CD4-positive, alpha-beta memory T cell (primary cell): ENCODE measurements at regions not wholly inside any gene's neighbourhood (a gene's known extent, or its start where the extent isn't known, plus 50 kb on each side); places are given as distances from the start of the nearest gene placed in this dataset.

Experiments
- CTCF ChIA-PET: fragments of 350-600 bp; sonication (Branson Sonifier 250); formaldehyde crosslinking; loops from one replicate; lab custom pipeline; 2021; ENCODE audit warnings: inconsistent platforms; ENCODE audit not compliant: partially characterized antibody; lab: Charles Lee
- POLR2A ChIA-PET: fragments of 350-600 bp; sonication (Branson Sonifier 250); formaldehyde crosslinking; loops from one replicate; lab custom pipeline; 2021; ENCODE audit not compliant: partially characterized antibody; lab: Charles Lee
- DNase-seq, 5 donors: peaks; one replicate each; pipeline versions ENCODE4 v3.0.0 to v3.0.0-alpha.2; 2020 to 2022; ENCODE audit warnings: mixed read lengths in 1 of 5
- H3K27ac ChIP-seq: one replicate; pipeline ENCODE4 v1.7.0; 2013; ENCODE audit warnings: low read depth, low read length
- H3K27me3 ChIP-seq: 2 replicates; pipeline ENCODE4 v1.7.0; 2013; ENCODE audit warnings: mild to moderate bottlenecking, low read length, moderate library complexity; ENCODE audit not compliant: insufficient read depth
- H3K36me3 ChIP-seq: 2 replicates; pipeline ENCODE4 v1.7.0; 2013; ENCODE audit warnings: mild to moderate bottlenecking, low read length, moderate library complexity; ENCODE audit not compliant: insufficient read depth
- H3K4me1 ChIP-seq: 2 replicates; pipeline ENCODE4 v1.7.0; 2013; ENCODE audit warnings: mild to moderate bottlenecking, low read length, moderate library complexity; ENCODE audit not compliant: insufficient read depth
- H3K4me3 ChIP-seq, 2 donors: one replicate each; pipeline ENCODE4 v1.7.0; 2013; ENCODE audit warnings: low read length in 2 of 2, mild to moderate bottlenecking in 1 of 2
- H3K9me3 ChIP-seq, 2 donors: one replicate each; pipeline ENCODE4 v1.7.0; 2013; ENCODE audit warnings: low read length in 2 of 2, control low read depth in 1 of 2; ENCODE audit not compliant: control insufficient read depth in 1 of 2
- H3K27ac Mint-ChIP-seq, 7 donors: one replicate each; pipeline ENCODE4 v1.8.0; 2020 to 2021; ENCODE audit warnings: mixed read lengths in 7 of 7, mild to moderate bottlenecking in 6 of 7, inconsistent platforms in 3 of 7, moderate library complexity in 3 of 7
- H3K27me3 Mint-ChIP-seq, 2 donors: one replicate each; pipeline ENCODE4 v1.8.0; 2020 to 2021; ENCODE audit warnings: mixed read lengths in 2 of 2
- H3K36me3 Mint-ChIP-seq, 2 donors: one replicate each; pipeline ENCODE4 v1.8.0; 2020 to 2021; ENCODE audit warnings: mixed read lengths in 2 of 2, inconsistent platforms in 1 of 2, mild to moderate bottlenecking in 1 of 2
- H3K4me1 Mint-ChIP-seq, 4 donors: one replicate each; pipeline ENCODE4 v1.8.0; 2020 to 2021; ENCODE audit warnings: mixed read lengths in 4 of 4, mild to moderate bottlenecking in 1 of 4
- H3K4me3 Mint-ChIP-seq, 8 donors: one replicate each; pipeline ENCODE4 v1.8.0; 2020 to 2021; ENCODE audit warnings: mixed read lengths in 8 of 8, mild to moderate bottlenecking in 7 of 8, moderate library complexity in 6 of 8, inconsistent platforms in 3 of 8
- H3K9me3 Mint-ChIP-seq, 8 donors: one replicate each; pipeline ENCODE4 v1.8.0; 2020 to 2021; ENCODE audit warnings: mixed read lengths in 8 of 8, mild to moderate bottlenecking in 5 of 8, inconsistent platforms in 3 of 8, moderate library complexity in 1 of 8
- intact Hi-C: fragments of 100-400 bp; cut with micrococcal nuclease; formaldehyde crosslinking; loops from one replicate; pipeline ENCODE4 v1.15.1; 2023

DNA sequence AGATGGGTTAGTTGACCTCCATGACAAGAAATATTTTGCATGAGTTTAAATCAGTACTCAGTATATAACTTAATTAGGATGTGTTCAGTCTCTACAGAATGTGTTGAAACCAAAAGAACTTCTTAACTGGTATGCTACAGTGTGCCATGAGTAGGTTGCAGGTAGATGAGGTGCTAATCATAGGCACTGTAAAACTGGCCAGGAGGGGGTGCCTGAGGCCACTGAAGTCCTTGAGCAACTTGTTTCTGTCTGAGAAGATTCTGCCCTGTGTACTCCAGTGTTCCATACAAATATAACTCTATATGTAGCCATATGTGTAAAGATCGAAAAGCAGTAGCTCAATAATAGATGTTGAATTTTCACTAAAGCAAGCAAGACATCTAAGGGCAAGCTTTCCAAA lies 549.2 kb upstream of the KLF12 start:
- CTCF ChIA-PET = interaction anchor here (0.7 kb wide), 1 partner anchor 30 kb away, joined by 3 read pairs; no protein-coding TSS in a partner anchor
- intact Hi-C loops = no loop called here
- Histone ChIP-seq H3K4me1 (no peaks in the 10 kb centered on the region), H3K27me3 (no peaks in the 10 kb centered on the region), H3K36me3 (no peaks in the 10 kb centered on the region), H3K27ac (no peak overlapping the region), H3K4me3 (no peak overlapping the region), H3K9me3 (no peaks in the 10 kb centered on the region)
- Mint-ChIP-seq H3K9me3 (peaks cover 0 to 12% (median 6%) of the 10 kb centered on the region in 8 donors), H3K27me3 (peaks cover 2 to 3% of the 10 kb centered on the region in 2 donors), H3K36me3 (no peaks in the 10 kb centered on the region), H3K4me1 (no peaks in the 10 kb centered on the region), H3K27ac (no peak overlapping the region), H3K4me3 (no peak overlapping the region)
- DNase-seq = no peak
- POLR2A ChIA-PET = no interaction called here

DNA sequence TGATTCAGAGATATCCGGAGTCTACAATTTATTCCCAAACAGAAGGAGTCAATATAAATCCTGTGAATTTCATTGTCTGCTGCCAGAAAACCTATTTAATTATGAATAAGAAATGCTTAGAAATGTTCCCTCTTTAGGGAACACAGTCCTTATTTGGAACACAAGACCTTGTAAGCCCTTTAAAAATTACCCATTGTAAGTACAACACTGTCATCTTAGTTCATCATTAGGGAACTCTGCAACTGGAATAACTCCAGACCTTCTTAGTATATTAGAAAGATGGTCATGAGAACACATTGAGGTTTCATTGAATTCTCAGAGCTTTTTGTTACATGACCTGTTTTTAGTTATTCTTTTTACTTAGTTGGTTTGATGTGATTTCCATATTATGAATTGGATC lies 548.5 kb upstream of the KLF12 start:
- no peaks in the 10 kb centered on the region for H3K4me1 ChIP-seq
- ChIA-PET CTCF (no interaction called here), POLR2A (no interaction called here)
- no peaks in the 10 kb centered on the region for H3K27me3 ChIP-seq
- Mint-ChIP-seq H3K9me3 (peaks cover 0 to 12% (median 6%) of the 10 kb centered on the region in 8 donors), H3K36me3 (no peaks in the 10 kb centered on the region), H3K27ac (no peak overlapping the region), H3K4me1 (no peaks in the 10 kb centered on the region), H3K4me3 (no peak overlapping the region), H3K27me3 (peaks cover 2 to 3% of the 10 kb centered on the region in 2 donors)
- DNase-seq = no peak
- no peaks in the 10 kb centered on the region for H3K36me3 ChIP-seq
- no peak overlapping the region for H3K4me3 ChIP-seq
- no peaks in the 10 kb centered on the region for H3K9me3 ChIP-seq
- H3K27ac ChIP-seq = no peak overlapping the region
- intact Hi-C loops = no loop called here

DNA sequence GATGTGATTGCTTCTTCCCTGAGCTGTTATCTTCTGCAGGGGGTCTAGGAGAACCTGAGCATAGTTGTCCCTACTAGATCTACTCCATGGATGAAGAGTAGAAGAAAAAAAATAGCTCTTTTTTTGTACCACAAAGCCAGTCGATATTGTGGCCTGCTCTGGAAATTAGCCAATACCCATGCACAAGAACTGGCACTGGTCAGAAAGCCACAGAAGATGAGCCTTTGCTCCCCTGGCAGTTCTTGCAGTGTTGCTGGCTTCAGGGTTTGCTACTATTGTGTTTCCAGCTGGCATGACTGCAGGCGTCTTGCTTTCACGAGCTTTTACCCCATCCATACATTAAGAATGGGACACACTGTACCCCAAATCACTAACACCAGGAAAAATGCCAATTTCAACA lies 547.7 kb upstream of the KLF12 start:
- H3K27me3 Mint-ChIP-seq = peaks cover 2 to 3% of the 10 kb centered on the region in 2 donors
- H3K27ac Mint-ChIP-seq = no peak overlapping the region
- H3K4me3 Mint-ChIP-seq = no peak overlapping the region
- H3K36me3 ChIP-seq = no peaks in the 10 kb centered on the region
- no peaks in the 10 kb centered on the region for H3K36me3 Mint-ChIP-seq
- no peak for DNase-seq
- intact Hi-C loops = no loop called here
- POLR2A ChIA-PET = no interaction called here
- H3K4me1 Mint-ChIP-seq = no peaks in the 10 kb centered on the region
- H3K27me3 ChIP-seq = no peaks in the 10 kb centered on the region
- H3K4me3 ChIP-seq = no peak overlapping the region
- CTCF ChIA-PET = no interaction called here
- H3K9me3 Mint-ChIP-seq = peaks cover 0 to 12% (median 6%) of the 10 kb centered on the region in 8 donors
- H3K4me1 ChIP-seq = no peaks in the 10 kb centered on the region
- H3K9me3 ChIP-seq = no peaks in the 10 kb centered on the region
- H3K27ac ChIP-seq = no peak overlapping the region

DNA sequence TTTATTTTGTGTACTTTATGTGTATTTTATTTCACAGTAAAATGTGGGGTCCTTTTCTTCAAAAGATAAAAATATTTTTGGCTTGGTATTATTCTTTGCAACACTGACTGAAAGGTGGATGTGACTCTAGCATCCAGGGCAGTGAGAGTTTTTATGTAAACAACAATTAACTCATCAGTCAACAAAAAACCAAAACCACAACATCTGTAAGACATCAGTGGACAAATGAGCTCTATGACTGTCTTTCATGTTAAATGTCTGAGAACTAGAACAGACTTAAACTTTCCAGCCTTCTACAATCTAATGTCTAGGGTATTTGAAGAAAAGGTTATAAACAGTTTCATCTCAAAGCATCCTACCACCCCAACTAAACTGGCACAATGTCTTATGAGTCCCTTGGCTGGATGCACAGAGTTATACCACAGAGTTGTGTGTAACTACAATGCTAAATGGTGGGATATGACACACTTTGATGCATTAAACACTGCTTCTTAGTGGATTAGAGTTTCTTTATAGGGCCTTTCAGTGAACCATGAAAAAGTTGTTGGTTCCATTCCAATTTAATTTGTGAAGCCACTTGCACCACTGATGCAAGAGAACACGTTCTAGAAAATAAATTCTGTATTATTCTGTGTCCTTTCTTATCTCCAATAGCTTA lies 544.2 kb upstream of the KLF12 start:
- DNase-seq = no peak
- intact Hi-C loops = no loop called here
- Histone ChIP-seq H3K4me3 (no peak overlapping the region), H3K27ac (no peak overlapping the region), H3K9me3 (no peaks in the 10 kb centered on the region), H3K4me1 (no peaks in the 10 kb centered on the region), H3K36me3 (no peaks in the 10 kb centered on the region), H3K27me3 (no peaks in the 10 kb centered on the region)
- H3K36me3 Mint-ChIP-seq = no peaks in the 10 kb centered on the region
- H3K27ac Mint-ChIP-seq = no peak overlapping the region
- ChIA-PET CTCF (no interaction called here), POLR2A (no interaction called here)
- H3K9me3 Mint-ChIP-seq = peaks cover 0 to 2% (median 0%) of the 10 kb centered on the region in 8 donors
- peaks cover 3% of the 10 kb centered on the region in 2 donors for H3K27me3 Mint-ChIP-seq
- no peaks in the 10 kb centered on the region for H3K4me1 Mint-ChIP-seq
- H3K4me3 Mint-ChIP-seq = no peak overlapping the region

DNA sequence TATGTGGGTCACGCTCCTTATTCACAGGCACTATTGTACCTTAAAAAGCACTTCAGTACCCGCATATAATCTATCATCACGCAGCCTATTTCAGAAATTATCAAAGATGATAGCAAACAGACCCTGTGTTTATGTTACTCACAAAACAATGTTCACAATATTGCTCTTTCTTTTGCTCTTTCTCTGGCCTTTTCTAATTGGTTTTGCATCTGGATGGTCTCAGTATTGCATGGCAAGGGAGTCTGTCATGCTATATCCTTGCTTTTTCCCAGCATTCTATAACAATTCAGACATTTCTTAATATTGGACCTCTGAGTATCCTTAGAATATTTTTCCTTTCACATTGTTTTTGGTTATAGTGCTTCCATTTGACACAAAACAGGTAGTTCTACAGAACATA lies 541.8 kb upstream of the KLF12 start:
- no peak for DNase-seq
- Mint-ChIP-seq H3K4me1 (no peaks in the 10 kb centered on the region), H3K9me3 (peaks cover 0 to 1% (median 0%) of the 10 kb centered on the region in 8 donors), H3K4me3 (no peak overlapping the region), H3K27me3 (peaks cover 2 to 3% of the 10 kb centered on the region in 2 donors), H3K36me3 (no peaks in the 10 kb centered on the region), H3K27ac (no peak overlapping the region)
- Histone ChIP-seq H3K36me3 (no peaks in the 10 kb centered on the region), H3K27ac (no peak overlapping the region), H3K9me3 (no peaks in the 10 kb centered on the region), H3K4me3 (no peak overlapping the region), H3K27me3 (no peaks in the 10 kb centered on the region), H3K4me1 (no peaks in the 10 kb centered on the region)
- intact Hi-C loops = no loop called here
- ChIA-PET CTCF (no interaction called here), POLR2A (no interaction called here)

DNA sequence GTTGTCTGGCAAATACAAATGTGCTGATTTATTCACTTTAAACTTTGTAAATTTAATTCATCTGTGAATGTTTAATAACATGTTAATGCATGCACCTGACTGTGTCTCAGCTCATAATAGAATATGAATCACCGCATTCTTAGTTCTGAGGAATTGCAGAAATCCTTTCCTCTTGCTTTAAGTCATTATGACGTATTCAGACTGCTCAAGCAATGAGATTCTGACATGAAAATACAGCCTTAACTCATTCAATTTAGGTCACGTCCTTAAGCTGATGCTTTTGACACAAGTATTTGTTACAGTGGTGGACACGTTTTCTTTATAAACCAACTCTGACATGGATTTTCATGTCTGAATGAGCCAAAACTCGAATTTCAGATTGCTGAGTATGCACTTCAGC lies 541.0 kb upstream of the KLF12 start:
- Histone ChIP-seq H3K27ac (no peak overlapping the region), H3K4me3 (no peak overlapping the region), H3K27me3 (no peaks in the 10 kb centered on the region), H3K4me1 (no peaks in the 10 kb centered on the region), H3K36me3 (no peaks in the 10 kb centered on the region), H3K9me3 (no peaks in the 10 kb centered on the region)
- H3K27ac Mint-ChIP-seq = no peak overlapping the region
- H3K36me3 Mint-ChIP-seq = no peaks in the 10 kb centered on the region
- no peak for DNase-seq
- ChIA-PET CTCF (no interaction called here), POLR2A (no interaction called here)
- no peak overlapping the region for H3K4me3 Mint-ChIP-seq
- peaks cover 0 to 2% of the 10 kb centered on the region in 2 donors for H3K27me3 Mint-ChIP-seq
- intact Hi-C loops = no loop called here
- H3K9me3 Mint-ChIP-seq = no peaks in the 10 kb centered on the region
- no peaks in the 10 kb centered on the region for H3K4me1 Mint-ChIP-seq

DNA sequence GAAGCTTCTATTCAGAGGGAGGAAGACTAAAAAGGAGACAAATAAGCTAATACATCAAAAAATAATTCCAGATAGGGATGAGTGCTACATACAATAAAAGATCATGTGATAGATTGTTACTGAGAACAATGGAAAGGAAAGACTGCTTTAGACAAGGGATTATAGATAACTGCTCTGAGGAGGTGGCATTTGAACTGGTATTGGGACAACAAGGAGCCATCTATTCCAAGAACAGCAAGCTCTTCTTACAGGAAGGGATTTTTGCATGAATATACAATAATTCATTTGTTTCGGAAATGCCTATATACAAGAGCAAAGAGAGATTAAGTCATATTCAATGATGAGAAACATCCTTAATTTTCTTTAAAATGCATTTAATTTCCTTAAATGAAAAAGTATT lies 540.5 kb upstream of the KLF12 start:
- intact Hi-C loops = no loop called here
- Histone ChIP-seq H3K36me3 (no peaks in the 10 kb centered on the region), H3K4me3 (no peak overlapping the region), H3K27me3 (no peaks in the 10 kb centered on the region), H3K9me3 (no peaks in the 10 kb centered on the region), H3K27ac (no peak overlapping the region), H3K4me1 (no peaks in the 10 kb centered on the region)
- Mint-ChIP-seq H3K27ac (no peak overlapping the region), H3K27me3 (peaks cover 0 to 2% of the 10 kb centered on the region in 2 donors), H3K36me3 (no peaks in the 10 kb centered on the region), H3K4me3 (no peak overlapping the region), H3K9me3 (no peaks in the 10 kb centered on the region), H3K4me1 (no peaks in the 10 kb centered on the region)
- CTCF ChIA-PET = no interaction called here
- POLR2A ChIA-PET = no interaction called here
- no peak for DNase-seq
